HEK293T (cell line): ENCODE measurements at regions not wholly inside any gene's neighbourhood (a gene's known extent, or its start where the extent isn't known, plus 50 kb on each side); places are given as distances from the start of the nearest gene placed in this dataset.

ENCODE experiments used
- FOXA1 ChIP-seq: fragments of 450-650 bp; IDR thresholded peaks from 2 replicates; pipeline ENCODE4 v1.6.1; 2016; ENCODE audit warnings: mild to moderate bottlenecking
- FOXK2 ChIP-seq: fragments of 450-650 bp; IDR thresholded peaks from 2 replicates; pipeline ENCODE4 v1.6.1; 2016; ENCODE audit warnings: mild to moderate bottlenecking
- FOXM1 ChIP-seq: fragments of 450-650 bp; IDR thresholded peaks from 2 replicates; pipeline ENCODE4 v1.6.1; 2017; ENCODE audit warnings: mild to moderate bottlenecking, borderline replicate concordance
- HDGF ChIP-seq: fragments of 450-650 bp; IDR thresholded peaks from 2 replicates; pipeline ENCODE4 v1.6.1; 2017; ENCODE audit warnings: antibody characterized with exemption, borderline replicate concordance
- SP1 ChIP-seq: fragments of 450-650 bp; IDR thresholded peaks from 2 replicates; pipeline ENCODE4 v1.6.1; 2017
- SUZ12 ChIP-seq: fragments of 450-650 bp; IDR thresholded peaks from 2 replicates; pipeline ENCODE4 v1.6.1; 2016; ENCODE audit warnings: mild to moderate bottlenecking
- TARDBP ChIP-seq: fragments of 450-650 bp; IDR thresholded peaks from 2 replicates; pipeline ENCODE4 v1.6.1; 2016

GRCh38 chr18:24995755-24996154 is 356.2 kb downstream of the ZNF521 start:
- TF ChIP-seq TARDBP (no peak), HDGF (no peak), SUZ12 (no peak), FOXA1 (no peak), FOXM1 (no peak), SP1 (no peak), FOXK2 (no peak)
